ENCODE measurements at regions not wholly inside any gene's neighbourhood (a gene's known extent, or its start where the extent isn't known, plus 50 kb on each side); places are given as distances from the start of the nearest gene placed in this dataset.
"Not testable (repeated sequence)": the region's sequence is repeated elsewhere in the genome, so short reads cannot be mapped to it uniquely, and the experiment has no call there.

DNA sequence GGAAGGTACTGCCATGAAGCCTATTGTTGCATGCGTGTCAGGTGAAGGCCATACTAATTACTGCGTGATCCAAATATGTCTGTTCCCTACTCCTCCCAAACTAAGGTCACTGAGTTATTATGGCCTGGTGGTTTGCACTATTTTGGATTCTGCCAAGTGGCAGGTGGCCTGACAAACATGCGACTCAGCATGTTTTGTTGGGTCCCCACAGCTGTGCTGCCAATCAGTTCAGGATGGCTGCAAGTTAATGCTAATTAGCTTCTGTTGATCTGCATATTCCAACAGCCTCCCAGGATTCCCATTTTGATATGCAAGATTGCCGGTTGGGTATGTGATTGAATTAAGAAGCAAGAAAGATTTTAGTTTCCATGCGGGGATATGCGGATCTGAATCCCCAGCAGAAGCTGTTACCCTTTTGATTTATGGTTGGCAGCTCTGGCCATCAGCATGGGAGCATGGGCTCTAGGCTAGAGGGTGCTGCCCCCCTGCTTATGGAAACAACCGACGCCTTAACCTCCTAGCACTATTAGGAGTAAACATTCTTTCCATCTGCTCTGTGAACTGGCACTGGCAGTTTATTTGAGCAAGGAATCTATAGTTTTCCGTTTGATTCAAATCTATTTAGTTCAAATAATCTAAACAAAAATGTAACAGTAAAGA lies 429.8 kb upstream of the C1orf87 start:
- no peak for DNase-seq
- intact Hi-C loops (cut with micrococcal nuclease; ENCODE audit: unreplicated experiment): no loop called here
- TF ChIP-seq EZH2 (IDR thresholded peaks at IDR 0.05; ENCODE audit: low read depth): no peak
- TF ChIP-seq, protein P1, sequence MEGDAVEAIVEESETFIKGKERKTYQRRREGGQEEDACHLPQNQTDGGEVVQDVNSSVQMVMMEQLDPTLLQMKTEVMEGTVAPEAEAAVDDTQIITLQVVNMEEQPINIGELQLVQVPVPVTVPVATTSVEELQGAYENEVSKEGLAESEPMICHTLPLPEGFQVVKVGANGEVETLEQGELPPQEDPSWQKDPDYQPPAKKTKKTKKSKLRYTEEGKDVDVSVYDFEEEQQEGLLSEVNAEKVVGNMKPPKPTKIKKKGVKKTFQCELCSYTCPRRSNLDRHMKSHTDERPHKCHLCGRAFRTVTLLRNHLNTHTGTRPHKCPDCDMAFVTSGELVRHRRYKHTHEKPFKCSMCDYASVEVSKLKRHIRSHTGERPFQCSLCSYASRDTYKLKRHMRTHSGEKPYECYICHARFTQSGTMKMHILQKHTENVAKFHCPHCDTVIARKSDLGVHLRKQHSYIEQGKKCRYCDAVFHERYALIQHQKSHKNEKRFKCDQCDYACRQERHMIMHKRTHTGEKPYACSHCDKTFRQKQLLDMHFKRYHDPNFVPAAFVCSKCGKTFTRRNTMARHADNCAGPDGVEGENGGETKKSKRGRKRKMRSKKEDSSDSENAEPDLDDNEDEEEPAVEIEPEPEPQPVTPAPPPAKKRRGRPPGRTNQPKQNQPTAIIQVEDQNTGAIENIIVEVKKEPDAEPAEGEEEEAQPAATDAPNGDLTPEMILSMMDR (conservative IDR thresholded peaks at IDR 0.05): no peak
- Histone ChIP-seq H3K4me3 (no peak overlapping the region), H3K9me2 (ENCODE audit: insufficient read depth) (no peaks in the 10 kb centered on the region; the same call in 1 of the 2 replicates), H3K27ac (no peak overlapping the region), H3F3A (ENCODE audit: insufficient read depth, low read depth) (no peaks in the 10 kb centered on the region), H4K20me1 (ENCODE audit: insufficient read depth) (no peaks in the 10 kb centered on the region), H3K4me1 (replicated peaks; ENCODE audit: insufficient read depth) (no peaks in the 10 kb centered on the region), H2AFZ (no peak overlapping the region), H3K27me3 (ENCODE audit: insufficient read depth, low read depth) (no peaks in the 10 kb centered on the region), H3K9me3 (ENCODE audit: insufficient read depth, low read depth) (no peaks in the 10 kb centered on the region), H3K79me2 (ENCODE audit: low read depth) (no peaks in the 10 kb centered on the region), H3K4me2 (no peak overlapping the region), H3K36me3 (ENCODE audit: low read depth) (no peaks in the 10 kb centered on the region)
- POLR2A ChIA-PET (ENCODE audit: unreplicated experiment): no interaction called here
- BruUV-seq (replicated peaks): no TSS peak
- CTCF ChIA-PET: no interaction called here

DNA sequence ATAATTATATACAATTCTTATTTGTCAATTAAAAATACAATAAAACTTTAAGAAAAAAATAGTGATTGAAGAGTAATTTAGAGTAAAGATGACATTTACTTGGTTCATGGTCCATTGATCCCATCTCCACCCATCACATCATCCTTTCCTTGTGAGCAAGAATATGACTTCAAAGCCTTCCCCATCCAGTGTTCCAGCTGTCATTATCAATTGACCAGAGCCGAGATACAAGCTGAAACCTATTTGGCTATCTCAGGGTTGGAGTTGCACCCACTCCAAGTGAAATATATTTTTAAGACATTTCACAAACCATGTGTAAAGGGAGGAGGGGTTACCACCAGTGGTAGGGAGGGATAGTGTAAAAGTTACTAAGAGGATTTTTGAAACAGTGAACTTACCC lies 428.9 kb upstream of the C1orf87 start:
- CTCF ChIA-PET: no interaction called here

DNA sequence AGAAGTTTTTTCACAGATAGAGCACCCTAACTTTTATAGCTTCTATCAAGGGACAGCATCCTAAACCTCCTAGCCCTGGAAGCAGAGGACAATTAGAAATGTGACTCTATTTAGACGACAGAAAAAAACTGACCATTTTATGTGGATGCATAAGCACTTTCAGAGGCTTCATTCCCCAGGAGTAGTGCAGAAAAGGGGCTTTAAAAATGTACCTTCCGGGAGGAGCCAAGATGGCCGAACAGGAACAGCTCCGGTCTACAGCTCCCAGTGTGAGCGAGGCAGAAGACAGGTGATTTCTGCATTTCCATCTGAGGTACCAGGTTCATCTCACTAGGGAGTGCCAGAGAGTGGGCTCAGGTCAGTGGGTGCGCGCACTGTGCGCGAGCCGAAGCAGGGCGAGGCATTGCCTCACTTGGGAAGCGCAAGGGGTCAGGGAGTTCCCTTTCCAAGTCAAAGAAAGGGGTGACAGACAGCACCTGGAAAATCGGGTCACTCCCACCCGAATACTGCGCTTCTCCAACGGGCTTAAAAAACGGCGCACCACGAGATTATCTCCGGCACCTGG lies 416.4 kb upstream of the C1orf87 start:
- H2AFZ ChIP-seq; POLR2A ChIA-PET (ENCODE audit: unreplicated experiment); H3K4me2 ChIP-seq; H3F3A ChIP-seq (ENCODE audit: insufficient read depth, low read depth); H3K9me3 ChIP-seq (ENCODE audit: insufficient read depth, low read depth); H3K79me2 ChIP-seq (ENCODE audit: low read depth); H3K27me3 ChIP-seq (ENCODE audit: insufficient read depth, low read depth); H3K36me3 ChIP-seq (ENCODE audit: low read depth); H3K4me3 ChIP-seq; BruUV-seq (replicated peaks); intact Hi-C loops (cut with micrococcal nuclease; ENCODE audit: unreplicated experiment); H3K9me2 ChIP-seq (ENCODE audit: insufficient read depth); H3K27ac ChIP-seq; CTCF ChIA-PET; DNase-seq; H3K4me1 ChIP-seq (replicated peaks; ENCODE audit: insufficient read depth); H4K20me1 ChIP-seq (ENCODE audit: insufficient read depth): not testable (repeated sequence)

More for the DNA sequence above, 428.9 kb upstream of the C1orf87 start:
- H2AFZ ChIP-seq: no peak overlapping the region
- H3K27me3 ChIP-seq (ENCODE audit: insufficient read depth, low read depth): no peaks in the 10 kb centered on the region
- no peaks in the 10 kb centered on the region for H3K79me2 ChIP-seq (ENCODE audit: low read depth)
- TF ChIP-seq, protein P1 (conservative IDR thresholded peaks at IDR 0.05): no peak
- TF ChIP-seq EZH2 (IDR thresholded peaks at IDR 0.05; ENCODE audit: low read depth): no peak
- H3K4me2 ChIP-seq: no peak overlapping the region
- H3K9me2 ChIP-seq (ENCODE audit: insufficient read depth): no peaks in the 10 kb centered on the region; the same call in 1 of the 2 replicates
- intact Hi-C loops (cut with micrococcal nuclease; ENCODE audit: unreplicated experiment): no loop called here
- no peaks in the 10 kb centered on the region for H3K9me3 ChIP-seq (ENCODE audit: insufficient read depth, low read depth)
- H4K20me1 ChIP-seq (ENCODE audit: insufficient read depth): no peaks in the 10 kb centered on the region
- H3K27ac ChIP-seq: no peak overlapping the region
- BruUV-seq (replicated peaks): no TSS peak
- H3K4me1 ChIP-seq (replicated peaks; ENCODE audit: insufficient read depth): no peaks in the 10 kb centered on the region
- H3K4me3 ChIP-seq: no peak overlapping the region
- H3F3A ChIP-seq (ENCODE audit: insufficient read depth, low read depth): no peaks in the 10 kb centered on the region
- H3K36me3 ChIP-seq (ENCODE audit: low read depth): no peaks in the 10 kb centered on the region
- POLR2A ChIA-PET (ENCODE audit: unreplicated experiment): no interaction called here
- DNase-seq: no peak

DNA sequence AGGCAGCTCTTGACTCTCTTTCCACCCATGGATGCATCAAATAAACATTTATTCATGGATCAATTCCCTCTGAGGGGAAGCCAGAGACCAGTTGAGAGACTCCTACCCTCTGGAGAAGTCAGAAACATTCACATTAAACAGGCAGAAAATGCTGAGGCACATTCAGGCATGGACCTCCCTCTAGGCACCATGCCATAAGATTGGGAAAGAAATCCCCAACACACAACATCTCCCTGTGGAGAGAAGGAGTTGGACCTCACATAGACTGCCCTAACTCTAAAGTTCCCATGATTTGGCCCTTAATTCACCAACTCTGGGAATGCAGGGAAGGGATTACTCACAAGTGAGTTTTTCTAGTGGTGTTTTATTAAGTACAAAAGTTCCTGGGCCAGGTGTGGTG lies 415.3 kb upstream of the C1orf87 start:
- no peak overlapping the region for H3K27ac ChIP-seq
- no peak overlapping the region for H3K4me2 ChIP-seq
- H3K9me2 ChIP-seq (ENCODE audit: insufficient read depth): no peaks in the 10 kb centered on the region
- POLR2A ChIA-PET (ENCODE audit: unreplicated experiment): no interaction called here
- H3K27me3 ChIP-seq (ENCODE audit: insufficient read depth, low read depth): no peaks in the 10 kb centered on the region
- 0 out of 2 replicates have a peak, but pooled peaks cover 3% of the 10 kb centered on the region for H3K4me1 ChIP-seq (replicated peaks; ENCODE audit: insufficient read depth)
- CTCF ChIA-PET: no interaction called here
- no peaks in the 10 kb centered on the region for H3K36me3 ChIP-seq (ENCODE audit: low read depth)
- no peak overlapping the region for H2AFZ ChIP-seq
- no peaks in the 10 kb centered on the region for H4K20me1 ChIP-seq (ENCODE audit: insufficient read depth)
- BruUV-seq (replicated peaks): no TSS peak
- intact Hi-C loops (cut with micrococcal nuclease; ENCODE audit: unreplicated experiment): no loop called here
- no peaks in the 10 kb centered on the region for H3K9me3 ChIP-seq (ENCODE audit: insufficient read depth, low read depth)
- no peak for TF ChIP-seq EZH2 (IDR thresholded peaks at IDR 0.05; ENCODE audit: low read depth)
- TF ChIP-seq, protein P1 (conservative IDR thresholded peaks at IDR 0.05): no peak
- no peaks in the 10 kb centered on the region for H3K79me2 ChIP-seq (ENCODE audit: low read depth)
- H3K4me3 ChIP-seq: no peak overlapping the region
- DNase-seq: no peak
- H3F3A ChIP-seq (ENCODE audit: insufficient read depth, low read depth): no peaks in the 10 kb centered on the region
